BJ (cell line): ENCODE measurements at regions not wholly inside any gene's neighbourhood (a gene's known extent, or its start where the extent isn't known, plus 50 kb on each side); places are given as distances from the start of the nearest gene placed in this dataset.

Experiments used
- CTCF ChIA-PET: fragments of 350-600 bp; formaldehyde crosslinking; extraction: SDS; loops from one replicate; lab custom pipeline; 2021; ENCODE audit warnings: antibody characterized with exemption, inconsistent platforms; lab: Yijun Ruan, JAX
- POLR2A ChIA-PET: fragments of 300-600 bp; sonication (Branson Sonifier 250); formaldehyde crosslinking; extraction: SDS; loops from one replicate; lab custom pipeline; 2021; ENCODE audit warnings: antibody characterized with exemption; lab: Charles Lee
- DNase-seq: peaks from one replicate; pipeline ENCODE4 v3.0.0-alpha.2; 2011; ENCODE audit warnings: low read depth
- H3K27me3 ChIP-seq: 2 replicates; pipeline ENCODE4 v1.6.0; 2011; ENCODE audit warnings: low read length; ENCODE audit not compliant: control insufficient read depth, insufficient read depth
- H3K36me3 ChIP-seq: 2 replicates; pipeline ENCODE4 v1.5.1; 2011; ENCODE audit warnings: low read length; ENCODE audit not compliant: control insufficient read depth, insufficient read depth
- H3K4me3 ChIP-seq: 2 replicates; pipeline ENCODE4 v1.5.1; 2011; ENCODE audit warnings: low read depth, mild to moderate bottlenecking, control low read depth, low read length
- CTCF ChIP-seq: IDR thresholded peaks from 2 replicates; pipeline ENCODE4 v1.5.1; 2011; ENCODE audit warnings: low read depth, mild to moderate bottlenecking, control low read depth, inconsistent platforms, low read length, moderate library complexity; ENCODE audit not compliant: insufficient read depth

GRCh38 chr21:37987668-37988067 lies 71.4 kb upstream of the KCNJ6 start:
- Histone ChIP-seq H3K4me3 (no peak overlapping the region), H3K27me3 (peaks cover 2% of the 10 kb centered on the region), H3K36me3 (no peaks in the 10 kb centered on the region)
- TF ChIP-seq CTCF = no peak
- DNase-seq = no peak
- CTCF ChIA-PET = no interaction called here
- POLR2A ChIA-PET = no interaction called here

GRCh38 chr21:37993071-37993470 lies 76.8 kb upstream of the KCNJ6 start:
- ChIA-PET POLR2A (no interaction called here), CTCF (no interaction called here)
- Histone ChIP-seq H3K36me3 (no peaks in the 10 kb centered on the region), H3K4me3 (no peak overlapping the region), H3K27me3 (peaks cover 5% of the 10 kb centered on the region)
- no peak for DNase-seq
- no peak for TF ChIP-seq CTCF

- no peak for TF ChIP-seq CTCF
- ChIA-PET CTCF (no interaction called here), POLR2A (no interaction called here)
- Histone ChIP-seq H3K4me3 (no peak overlapping the region), H3K27me3 (peaks cover 5% of the 10 kb centered on the region), H3K36me3 (no peaks in the 10 kb centered on the region)
- no peak for DNase-seq
These were observed 78.0 kb upstream of the KCNJ6 start for GRCh38 chr21:37994211-37994610.

- no peak for DNase-seq
- Histone ChIP-seq H3K4me3 (no peak overlapping the region), H3K27me3 (peaks cover 2% of the 10 kb centered on the region), H3K36me3 (no peaks in the 10 kb centered on the region)
- TF ChIP-seq CTCF = no peak
- POLR2A ChIA-PET = no interaction called here
- CTCF ChIA-PET = no interaction called here
These were observed 96.4 kb upstream of the KCNJ6 start for GRCh38 chr21:38012672-38013071.

- TF ChIP-seq CTCF = no peak
- H3K4me3 ChIP-seq = no peak overlapping the region
- H3K36me3 ChIP-seq = no peaks in the 10 kb centered on the region
- no peak for DNase-seq
- peaks cover 2% of the 10 kb centered on the region for H3K27me3 ChIP-seq
- ChIA-PET CTCF (no interaction called here), POLR2A (no interaction called here)
These were observed 97.5 kb upstream of the KCNJ6 start for GRCh38 chr21:38013741-38014140.
